Inferior parietal cortex (tissue), 1 donor: ENCODE measurements at regions not wholly inside any gene's neighbourhood (a gene's known extent, or its start where the extent isn't known, plus 50 kb on each side); places are given as distances from the start of the nearest gene placed in this dataset.

Source experiments
- DNase-seq: peaks from one replicate; pipeline ENCODE4 v3.0.0-alpha.2; 2016; ENCODE audit errors: extremely low spot score

- DNase-seq: no peak
Observed at GRCh38 chr18:73639788-73640187, 507.8 kb downstream of the FBXO15 start.

- DNase-seq: no peak
Observed at GRCh38 chr18:73638709-73639108, 508.9 kb downstream of the FBXO15 start.

GRCh38 chr18:73636355-73636754 lies 511.3 kb downstream of the FBXO15 start:
- no peak for DNase-seq

- no peak for DNase-seq
Observed at GRCh38 chr18:73626859-73627258, 520.8 kb downstream of the FBXO15 start.

- no peak for DNase-seq
Observed at GRCh38 chr18:73626221-73626620, 521.4 kb downstream of the FBXO15 start.

- DNase-seq: no peak
Observed at GRCh38 chr18:73621091-73621490, 526.5 kb downstream of the FBXO15 start.

GRCh38 chr18:73617981-73618380 lies 529.7 kb downstream of the FBXO15 start:
- no peak for DNase-seq

GRCh38 chr18:73615506-73615905 lies 532.1 kb downstream of the FBXO15 start:
- DNase-seq: peak; percentile 9

- DNase-seq: peak; percentile 10
Observed at GRCh38 chr18:73614812-73615211, 532.8 kb downstream of the FBXO15 start.

- no peak for DNase-seq
Observed at GRCh38 chr18:73613706-73614340, 533.8 kb downstream of the FBXO15 start.

- DNase-seq: no peak
Observed at GRCh38 chr18:73597832-73598615, 549.6 kb downstream of the FBXO15 start.

- no peak for DNase-seq
Observed at GRCh38 chr18:73594749-73595148, 552.9 kb downstream of the FBXO15 start.

- DNase-seq: no peak
Observed at GRCh38 chr18:73593207-73593606, 554.4 kb downstream of the FBXO15 start.

- no peak for DNase-seq
Observed at GRCh38 chr18:73590950-73591349, 556.7 kb downstream of the FBXO15 start.

- DNase-seq: no peak
Observed at GRCh38 chr18:73579698-73580097, 567.9 kb downstream of the FBXO15 start.

- DNase-seq: no peak
Observed at GRCh38 chr18:73577365-73577764, 570.3 kb downstream of the FBXO15 start.

GRCh38 chr18:73563901-73564472 lies 583.6 kb downstream of the FBXO15 start:
- no peak for DNase-seq

GRCh38 chr18:73563345-73563744 lies 584.3 kb downstream of the FBXO15 start:
- DNase-seq: no peak

GRCh38 chr18:73556904-73557303 lies 590.7 kb downstream of the FBXO15 start:
- no peak for DNase-seq

GRCh38 chr18:73552171-73552570 lies 595.5 kb downstream of the FBXO15 start:
- no peak for DNase-seq

- no peak for DNase-seq
Observed at GRCh38 chr18:73551211-73551610, 596.4 kb downstream of the FBXO15 start.

GRCh38 chr18:73549236-73549635 lies 598.4 kb downstream of the FBXO15 start:
- no peak for DNase-seq

- DNase-seq: no peak
Observed at GRCh38 chr18:73545472-73545871, 602.2 kb downstream of the FBXO15 start.
